ENCODE measurements at regions not wholly inside any gene's neighbourhood (a gene's known extent, or its start where the extent isn't known, plus 50 kb on each side); places are given as distances from the start of the nearest gene placed in this dataset.

DNA sequence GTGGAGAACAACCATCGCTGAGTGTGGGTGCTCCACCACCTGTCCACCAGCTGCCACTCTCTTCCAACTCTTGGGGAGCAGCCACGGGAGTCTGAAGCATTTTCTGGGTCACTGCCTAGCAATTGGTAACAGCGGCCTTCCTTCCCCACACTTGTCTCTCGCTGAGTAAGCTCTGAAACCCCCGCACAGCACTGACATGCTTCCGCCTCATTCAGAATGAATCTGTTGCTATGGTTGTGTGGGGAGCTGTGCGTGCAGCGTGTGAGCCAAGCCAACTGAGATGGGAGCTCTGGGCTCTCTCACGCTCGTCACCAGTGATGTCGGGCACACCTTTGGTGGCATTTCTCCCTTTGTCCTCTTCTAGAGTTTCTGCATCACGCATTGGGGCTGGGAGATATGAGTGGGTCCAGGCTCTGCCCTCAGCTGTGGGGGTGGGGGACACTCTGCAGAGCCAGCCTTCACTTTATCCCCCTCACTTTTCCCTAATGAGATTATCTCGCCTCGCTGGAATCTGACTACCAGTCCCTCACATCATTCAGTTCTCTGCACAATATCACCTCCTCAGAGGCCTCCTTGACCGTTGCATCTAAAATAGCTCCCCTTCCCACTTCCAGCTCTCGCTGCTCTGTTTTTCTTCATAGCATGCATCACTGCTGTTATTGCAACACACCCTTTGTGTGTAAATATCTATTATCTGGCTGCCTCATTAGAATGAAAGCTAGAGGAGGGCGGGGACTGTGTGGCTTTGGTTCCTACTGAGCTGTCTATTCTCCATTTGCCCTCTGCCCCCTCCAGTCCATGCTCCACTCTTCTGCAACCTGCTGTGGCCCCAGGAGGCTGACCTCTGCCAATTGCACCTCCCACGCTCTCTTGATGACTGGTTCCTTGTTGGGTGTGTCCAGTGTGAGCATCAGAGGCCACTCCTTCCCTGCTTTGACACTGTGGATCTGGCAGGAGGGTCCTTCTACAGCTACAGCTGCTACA is 569.9 kb upstream of the CADM1 start:
- no peak for TF ChIP-seq SP1 (IDR thresholded peaks at IDR 0.05)
- TF ChIP-seq, protein P1, sequence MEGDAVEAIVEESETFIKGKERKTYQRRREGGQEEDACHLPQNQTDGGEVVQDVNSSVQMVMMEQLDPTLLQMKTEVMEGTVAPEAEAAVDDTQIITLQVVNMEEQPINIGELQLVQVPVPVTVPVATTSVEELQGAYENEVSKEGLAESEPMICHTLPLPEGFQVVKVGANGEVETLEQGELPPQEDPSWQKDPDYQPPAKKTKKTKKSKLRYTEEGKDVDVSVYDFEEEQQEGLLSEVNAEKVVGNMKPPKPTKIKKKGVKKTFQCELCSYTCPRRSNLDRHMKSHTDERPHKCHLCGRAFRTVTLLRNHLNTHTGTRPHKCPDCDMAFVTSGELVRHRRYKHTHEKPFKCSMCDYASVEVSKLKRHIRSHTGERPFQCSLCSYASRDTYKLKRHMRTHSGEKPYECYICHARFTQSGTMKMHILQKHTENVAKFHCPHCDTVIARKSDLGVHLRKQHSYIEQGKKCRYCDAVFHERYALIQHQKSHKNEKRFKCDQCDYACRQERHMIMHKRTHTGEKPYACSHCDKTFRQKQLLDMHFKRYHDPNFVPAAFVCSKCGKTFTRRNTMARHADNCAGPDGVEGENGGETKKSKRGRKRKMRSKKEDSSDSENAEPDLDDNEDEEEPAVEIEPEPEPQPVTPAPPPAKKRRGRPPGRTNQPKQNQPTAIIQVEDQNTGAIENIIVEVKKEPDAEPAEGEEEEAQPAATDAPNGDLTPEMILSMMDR (IDR thresholded peaks at IDR 0.05; ENCODE audit: low read depth, low read length, missing input control): no peak
- TF ChIP-seq HNF4A (conservative IDR thresholded peaks at IDR 0.05): peak in 1 of 2 donors; percentile 10
- TF ChIP-seq RXRA (IDR thresholded peaks at IDR 0.05): no peak
- TF ChIP-seq RAD21 (IDR thresholded peaks at IDR 0.05): no peak
- TF ChIP-seq EGR1 (IDR thresholded peaks at IDR 0.05; ENCODE audit: low read depth in 2 of 2): no peak
- no peak for TF ChIP-seq TAF1 (conservative IDR thresholded peaks at IDR 0.05)
